Astrocyte of the spinal cord (primary cell): ENCODE measurements at regions not wholly inside any gene's neighbourhood (a gene's known extent, or its start where the extent isn't known, plus 50 kb on each side); places are given as distances from the start of the nearest gene placed in this dataset.

Experiments used
- DNase-seq: peaks from one replicate; pipeline ENCODE4 v3.0.0; 2011; ENCODE audit warnings: low read depth, low spot score
- H3K4me3 ChIP-seq: 2 replicates; pipeline ENCODE4 v1.5.1; 2011; ENCODE audit warnings: low read depth, mild to moderate bottlenecking, low read length, moderate library complexity
- CTCF ChIP-seq: IDR thresholded peaks from 2 replicates; pipeline ENCODE4 v1.5.1; 2012; ENCODE audit warnings: low read depth, mild to moderate bottlenecking, low read length, inconsistent platforms
- in situ Hi-C: cut with HindIII; loops from 2 replicates; pipeline ENCODE4 v1.10.0; 2017; ENCODE audit warnings: low sequenced_read_pairs

- no peak overlapping the region for H3K4me3 ChIP-seq
- no peak for TF ChIP-seq CTCF
- in situ Hi-C loops: no loop called here
- DNase-seq: peak; percentile 42
Observed at GRCh38 chr7:41007351-41007751, 695.5 kb downstream of the INHBA start.

- no peak for TF ChIP-seq CTCF
- in situ Hi-C loops: no loop called here
- no peak overlapping the region for H3K4me3 ChIP-seq
- peak; percentile 48 for DNase-seq
Observed at GRCh38 chr7:41006306-41006995, 696.4 kb downstream of the INHBA start.

GRCh38 chr7:41005374-41005901, 697.5 kb downstream of the INHBA start:
- TF ChIP-seq CTCF: no peak

GRCh38 chr7:41003977-41004376, 698.9 kb downstream of the INHBA start:
- no peak for DNase-seq
- in situ Hi-C loops: no loop called here
- H3K4me3 ChIP-seq: no peak overlapping the region
- TF ChIP-seq CTCF: no peak

More at GRCh38 chr7:41005374-41005901, 697.5 kb downstream of the INHBA start:
- peak; percentile 74 for DNase-seq
- no peak overlapping the region for H3K4me3 ChIP-seq
- in situ Hi-C loops: no loop called here

GRCh38 chr7:41003611-41003940, 699.3 kb downstream of the INHBA start:
- no peak for DNase-seq
- TF ChIP-seq CTCF: no peak
- in situ Hi-C loops: no loop called here
- H3K4me3 ChIP-seq: no peak overlapping the region

- DNase-seq: peak; percentile 45
- no peak overlapping the region for H3K4me3 ChIP-seq
- peak; percentile 78 for TF ChIP-seq CTCF
- in situ Hi-C loops: no loop called here
Observed at GRCh38 chr7:41002741-41003610, 699.9 kb downstream of the INHBA start.
